ENCODE measurements at regions not wholly inside any gene's neighbourhood (a gene's known extent, or its start where the extent isn't known, plus 50 kb on each side); places are given as distances from the start of the nearest gene placed in this dataset.

GRCh38 chr16:87190288-87191230 lies 126.6 kb downstream of the C16orf95 start:
- TF ChIP-seq EZH2phosphoT487 (IDR thresholded peaks at IDR 0.05; ENCODE audit: low read depth, severe bottlenecking, unreplicated experiment) (no peak), CTCF (IDR thresholded peaks at IDR 0.05; ENCODE audit: poor library complexity) (no peak)

Data from hepatocyte (in vitro differentiated cells).